Pancreas (tissue), 10 donors: ENCODE measurements at regions not wholly inside any gene's neighbourhood (a gene's known extent, or its start where the extent isn't known, plus 50 kb on each side); places are given as distances from the start of the nearest gene placed in this dataset.

ENCODE experiments used
- ATAC-seq, 4 donors: fragments of 200-7000 bp; cut with Tn5 transposase; one replicate each; pipeline versions ENCODE4 v1.8.0 to v1.9.1; 2020; ENCODE audit warnings: mild to moderate bottlenecking in 4 of 4, moderate library complexity in 4 of 4
- DNase-seq, 6 donors: peaks; one replicate each; pipeline ENCODE4 v3.0.0-alpha.2; 2020
- FAIRE-seq: peaks from 2 replicates; lab custom pipeline; 2012; peaks lifted over from hg19 to GRCh38; lab: Jason Lieb, UNC
- H3K27ac ChIP-seq, 4 donors: fragments of 200-600 bp; sonication (generic); 1 replicate in 3 of 4; 2 replicates in 1 of 4; pipeline versions ENCODE4 v1.5.0 to v1.8.0; 2020
- H3K27me3 ChIP-seq, 4 donors: fragments of 200-600 bp; one replicate each; pipeline ENCODE4 v1.8.0; 2021
- H3K36me3 ChIP-seq, 3 donors: fragments of 200-600 bp; sonication (generic) in 1 of 3; one replicate each; pipeline versions ENCODE4 v1.5.0 to v1.8.0; 2020 to 2021
- H3K4me1 ChIP-seq, 3 donors: fragments of 200-600 bp; one replicate each; pipeline ENCODE4 v1.8.0; 2021
- H3K4me3 ChIP-seq, 4 donors: fragments of 200-600 bp; sonication (generic) in 2 of 4; one replicate each; pipeline versions ENCODE4 v1.5.0 to v1.8.0; 2020 to 2021
- H3K9me3 ChIP-seq, 4 donors: fragments of 200-600 bp; one replicate each; pipeline ENCODE4 v1.8.0; 2021
- whole genome bisulfite sequencing, 2 donors: extraction: QIAGEN DNeasy Blood & Tissue Kit; methylation state at CpG; one replicate each; pipeline ENCODE4 v1.1.7; 2013; 5-methylcytosine and 5-hydroxymethylcytosine counted together
- intact Hi-C, 3 donors: fragments of 100-400 bp; cut with DNase I; formaldehyde crosslinking; loops; one replicate each; pipeline versions ENCODE4 v1.11.1 to v1.14.2; 2022
- TF ChIP-seq, protein P1 (sequence below), 4 donors: fragments of 200-600 bp; sonication (generic) in 3 of 4; IDR thresholded peaks; one replicate each; pipeline versions ENCODE4 v1.5.0 to v1.8.0; 2021; ENCODE audit warnings: antibody characterized with exemption in 4 of 4
- donor health status: healthy with polysubstance abuse.
- donor health status: DM: no; HTN: no; CAD: no; lungs with moderate emphysema.
- donor health status: DM: no; HTN: no; CAD: no.
- donor health status: control.
- donor health status: control.
- donor health status: Bipolar disorder and iron deficiency.
- donor health status: DM: yes; HTN: yes; CAD: no.
- donor health status: DM: no; HTN: no; CAD: no.
- donor health status: DM: no; HTN: no; CAD: no.
- donor health status: DM: yes; HTN: yes; CAD: no.

DNA sequence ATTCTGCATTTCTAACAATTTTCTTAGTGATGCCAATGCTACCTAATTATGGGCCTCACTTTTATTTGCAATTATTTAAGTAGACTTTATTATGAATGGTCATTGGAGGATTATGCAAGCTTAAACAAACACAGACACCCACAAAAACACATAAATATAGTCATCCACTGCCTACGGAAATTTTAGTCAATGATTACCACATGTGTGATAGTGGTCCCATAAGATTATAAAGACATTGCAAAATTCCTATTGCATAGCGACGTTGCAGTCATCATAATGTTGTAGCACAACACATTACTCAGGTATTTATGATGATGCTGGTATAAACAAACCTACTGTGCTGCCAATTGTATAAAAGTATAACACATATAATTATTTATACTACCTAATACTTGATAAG is 247.8 kb upstream of the ALCAM start:
- Histone ChIP-seq H3K27me3 (no peaks in the 10 kb centered on the region), H3K27ac (no peak overlapping the region), H3K4me3 (no peak overlapping the region), H3K9me3 (no peaks in the 10 kb centered on the region), H3K4me1 (no peaks in the 10 kb centered on the region), H3K36me3 (no peaks in the 10 kb centered on the region)
- TF ChIP-seq, protein P1, sequence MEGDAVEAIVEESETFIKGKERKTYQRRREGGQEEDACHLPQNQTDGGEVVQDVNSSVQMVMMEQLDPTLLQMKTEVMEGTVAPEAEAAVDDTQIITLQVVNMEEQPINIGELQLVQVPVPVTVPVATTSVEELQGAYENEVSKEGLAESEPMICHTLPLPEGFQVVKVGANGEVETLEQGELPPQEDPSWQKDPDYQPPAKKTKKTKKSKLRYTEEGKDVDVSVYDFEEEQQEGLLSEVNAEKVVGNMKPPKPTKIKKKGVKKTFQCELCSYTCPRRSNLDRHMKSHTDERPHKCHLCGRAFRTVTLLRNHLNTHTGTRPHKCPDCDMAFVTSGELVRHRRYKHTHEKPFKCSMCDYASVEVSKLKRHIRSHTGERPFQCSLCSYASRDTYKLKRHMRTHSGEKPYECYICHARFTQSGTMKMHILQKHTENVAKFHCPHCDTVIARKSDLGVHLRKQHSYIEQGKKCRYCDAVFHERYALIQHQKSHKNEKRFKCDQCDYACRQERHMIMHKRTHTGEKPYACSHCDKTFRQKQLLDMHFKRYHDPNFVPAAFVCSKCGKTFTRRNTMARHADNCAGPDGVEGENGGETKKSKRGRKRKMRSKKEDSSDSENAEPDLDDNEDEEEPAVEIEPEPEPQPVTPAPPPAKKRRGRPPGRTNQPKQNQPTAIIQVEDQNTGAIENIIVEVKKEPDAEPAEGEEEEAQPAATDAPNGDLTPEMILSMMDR (IDR thresholded peaks at IDR 0.05) = no peak
- 46 to 49% methylated on average over 3 of the region's 3 CpGs for WGBS, 2 donors
- ATAC-seq (no peak), FAIRE-seq (no peak), DNase-seq (no peak)
- intact Hi-C loops = no loop called here

DNA sequence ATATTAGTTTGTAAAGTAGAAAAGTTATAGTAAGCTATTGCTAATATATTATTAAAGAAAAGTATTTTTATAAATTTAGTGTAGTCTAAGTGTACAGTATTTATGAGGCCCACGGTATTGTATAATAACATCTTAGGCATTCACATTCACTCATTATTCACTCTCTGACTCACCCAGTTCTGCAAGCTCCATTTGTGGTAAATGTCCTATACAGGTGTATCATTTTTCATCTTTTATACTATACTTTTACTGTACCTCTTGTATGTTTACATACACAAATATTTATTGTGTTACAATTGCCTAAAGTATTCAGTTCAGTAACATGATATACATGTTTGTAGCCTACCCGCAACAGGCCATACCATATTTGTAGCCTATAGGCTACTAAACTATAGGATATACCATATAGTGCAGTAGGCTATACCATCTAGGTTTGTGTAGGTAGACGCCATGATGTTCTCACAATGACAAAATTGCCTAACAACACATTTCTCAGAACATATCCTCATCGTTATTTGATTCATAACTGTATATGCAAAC is 246.8 kb upstream of the ALCAM start:
- TF ChIP-seq, protein P1 (IDR thresholded peaks at IDR 0.05) = no peak
- FAIRE-seq (no peak), ATAC-seq (no peak), DNase-seq (no peak)
- intact Hi-C loops = no loop called here
- no peaks in the 10 kb centered on the region for H3K4me1 ChIP-seq
- H3K27ac ChIP-seq = no peak overlapping the region
- no peak overlapping the region for H3K4me3 ChIP-seq
- H3K27me3 ChIP-seq = no peaks in the 10 kb centered on the region
- H3K36me3 ChIP-seq = no peaks in the 10 kb centered on the region
- 89 to 92% methylated on average over 4 of the region's 4 CpGs for WGBS, 2 donors
- H3K9me3 ChIP-seq = no peaks in the 10 kb centered on the region

DNA sequence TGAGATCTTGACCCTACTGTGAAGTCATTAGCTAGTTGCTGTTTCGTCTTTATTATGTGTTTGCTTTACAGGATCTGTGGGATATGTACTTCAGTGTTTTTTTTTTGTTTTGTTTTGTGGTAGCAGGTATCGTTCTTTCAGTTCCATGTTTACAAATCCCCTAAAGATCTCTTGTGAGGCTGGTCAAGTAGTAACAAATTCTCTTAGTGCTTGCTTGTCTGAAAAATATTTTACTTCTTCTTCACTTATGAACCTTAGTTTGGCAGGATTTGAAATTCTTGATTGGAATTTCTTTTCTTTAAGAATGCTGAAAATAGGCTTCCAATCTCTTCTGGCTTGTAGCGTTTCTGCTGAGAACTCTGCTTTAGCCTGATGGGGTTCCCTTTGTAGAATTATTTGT is 235.8 kb upstream of the ALCAM start:
- Histone ChIP-seq H3K27me3 (no peaks in the 10 kb centered on the region), H3K27ac (no peak overlapping the region), H3K36me3 (no peaks in the 10 kb centered on the region), H3K4me3 (no peak overlapping the region), H3K9me3 (no peaks in the 10 kb centered on the region), H3K4me1 (no peaks in the 10 kb centered on the region)
- TF ChIP-seq, protein P1 (IDR thresholded peaks at IDR 0.05) = no peak
- DNase-seq (no peak), FAIRE-seq (no peak), ATAC-seq (no peak)
- WGBS, 2 donors = 82 to 91% methylated on average over 3 of the region's 3 CpGs
- intact Hi-C loops = no loop called here

DNA sequence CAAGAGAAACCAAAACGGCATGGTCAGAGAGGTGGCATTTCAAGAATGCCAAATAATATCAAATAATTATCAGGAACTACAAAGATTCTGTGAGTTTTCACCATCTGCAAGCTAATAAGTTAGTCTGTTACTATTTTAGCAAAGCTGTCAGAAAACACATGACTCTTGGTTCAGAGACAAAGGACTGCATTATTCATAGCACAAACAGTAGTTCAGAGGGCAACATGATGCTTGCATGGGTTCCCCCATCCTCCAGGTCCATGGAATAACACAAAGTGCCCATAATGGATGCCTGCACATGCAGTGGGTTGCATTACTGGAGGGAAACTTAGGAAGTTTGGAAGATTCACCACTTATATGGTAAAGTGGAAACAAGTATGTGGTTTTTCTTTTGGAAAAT is 228.8 kb upstream of the ALCAM start:
- DNase-seq = no peak
- Histone ChIP-seq H3K4me1 (peaks cover 0 to 11% (median 0%) of the 10 kb centered on the region in 3 donors), H3K4me3 (no peak overlapping the region), H3K27me3 (no peaks in the 10 kb centered on the region), H3K36me3 (no peaks in the 10 kb centered on the region), H3K27ac (no peak overlapping the region), H3K9me3 (no peaks in the 10 kb centered on the region)
- 27 to 28% methylated on average over 1 of the region's 1 CpG for WGBS, 2 donors
- TF ChIP-seq, protein P1 (IDR thresholded peaks at IDR 0.05) = no peak
- no peak for ATAC-seq
- FAIRE-seq = no peak
- intact Hi-C loops = no loop called here

DNA sequence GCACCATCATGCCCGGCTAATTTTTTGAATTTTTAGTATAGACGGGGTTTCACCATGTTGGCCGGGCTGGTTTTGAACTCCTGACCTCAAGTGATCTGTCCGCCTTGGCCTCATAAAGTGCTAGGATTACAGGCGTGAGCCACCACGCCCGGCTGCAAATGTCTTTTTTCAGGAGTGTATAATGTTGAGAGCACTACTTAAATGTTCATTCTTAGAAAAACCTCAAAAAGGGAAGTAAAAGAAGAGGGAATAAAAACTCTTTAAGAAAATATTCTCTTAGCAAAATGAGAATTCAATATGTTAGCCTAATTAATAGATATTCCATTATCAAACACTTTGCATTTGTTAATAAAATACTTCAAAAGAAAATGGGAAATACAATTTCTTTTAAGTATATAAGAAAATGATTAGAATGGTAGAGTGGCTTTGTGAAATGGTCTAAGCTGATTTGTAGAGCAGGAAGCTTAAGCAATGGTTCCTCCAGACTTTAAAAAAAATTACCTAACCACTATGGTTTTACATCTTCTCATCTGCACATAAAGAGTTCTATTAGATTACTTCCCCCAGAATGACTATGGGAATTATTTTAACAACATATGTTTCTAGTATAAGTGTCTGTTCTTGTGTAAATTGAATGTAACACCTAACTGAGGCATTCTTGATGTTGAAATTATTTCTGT is 226.7 kb upstream of the ALCAM start:
- Histone ChIP-seq H3K27ac (no peak overlapping the region), H3K4me1 (peaks cover 0 to 11% (median 0%) of the 10 kb centered on the region in 3 donors), H3K36me3 (no peaks in the 10 kb centered on the region), H3K9me3 (no peaks in the 10 kb centered on the region), H3K4me3 (no peak overlapping the region), H3K27me3 (no peaks in the 10 kb centered on the region)
- 89 to 91% methylated on average over 7 of the region's 7 CpGs for WGBS, 2 donors
- ATAC-seq (peak in 1 of 4 donors; percentile 58), FAIRE-seq (no peak), DNase-seq (no peak)
- TF ChIP-seq, protein P1 (IDR thresholded peaks at IDR 0.05) = no peak
- intact Hi-C loops = no loop called here
